ENCODE measurements at regions not wholly inside any gene's neighbourhood (a gene's known extent, or its start where the extent isn't known, plus 50 kb on each side); places are given as distances from the start of the nearest gene placed in this dataset.

GRCh38 chr10:57262892-57263291 lies 901.8 kb upstream of the ZWINT start:
- peaks cover 0 to 3% of the 10 kb centered on the region in 2 experiments for H3K9me3 ChIP-seq (ENCODE audit: control insufficient read depth in 1 of 2, insufficient read depth in 1 of 2, low read length in 2 of 2)
- no peak overlapping the region for H3K27ac ChIP-seq (ENCODE audit: low read depth in 1 of 2, low read length in 2 of 2)
- no peak for TF ChIP-seq CTCF (IDR thresholded peaks at IDR 0.05)
- H3K36me3 ChIP-seq (ENCODE audit: insufficient read depth, low read length): no peaks in the 10 kb centered on the region
- Mint-ChIP-seq H3K4me1 (ENCODE audit: low read depth) (no peaks in the 10 kb centered on the region), H3K27me3 (no peaks in the 10 kb centered on the region), H3K36me3 (ENCODE audit: low read depth) (no peaks in the 10 kb centered on the region), H3K27ac (no peak overlapping the region), H3K4me3 (no peak overlapping the region), H3K9me3 (peaks cover 3% of the 10 kb centered on the region)
- ATAC-seq (ENCODE audit: poor library complexity): no peak
- no peak overlapping the region for H3K4me3 ChIP-seq (ENCODE audit: low read length)
- ChIA-PET CTCF (no interaction called here), POLR2A (no interaction called here)
- DNase-seq: no peak
- intact Hi-C loops (cut with DNase I, micrococcal nuclease): no loop called here
- H3K27me3 ChIP-seq (ENCODE audit: control insufficient read depth in 1 of 2, insufficient read depth in 2 of 2, low read length in 2 of 2): no peaks in the 10 kb centered on the region
- H3K4me1 ChIP-seq (ENCODE audit: insufficient read depth, low read length): no peaks in the 10 kb centered on the region

GRCh38 chr10:57260175-57260574 lies 899.1 kb upstream of the ZWINT start:
- no peaks in the 10 kb centered on the region for H3K4me1 ChIP-seq (ENCODE audit: insufficient read depth, low read length)
- Mint-ChIP-seq H3K27ac (no peak overlapping the region), H3K4me3 (no peak overlapping the region), H3K36me3 (ENCODE audit: low read depth) (no peaks in the 10 kb centered on the region), H3K4me1 (ENCODE audit: low read depth) (no peaks in the 10 kb centered on the region), H3K9me3 (peaks cover 6% of the 10 kb centered on the region), H3K27me3 (no peaks in the 10 kb centered on the region)
- peaks cover 0 to 3% of the 10 kb centered on the region in 2 experiments for H3K9me3 ChIP-seq (ENCODE audit: control insufficient read depth in 1 of 2, insufficient read depth in 1 of 2, low read length in 2 of 2)
- no peak overlapping the region for H3K27ac ChIP-seq (ENCODE audit: low read depth in 1 of 2, low read length in 2 of 2)
- H3K27me3 ChIP-seq (ENCODE audit: control insufficient read depth in 1 of 2, insufficient read depth in 2 of 2, low read length in 2 of 2): no peaks in the 10 kb centered on the region
- CTCF ChIA-PET: interaction anchor here (1.4 kb wide), 1 partner anchor 17 kb away, joined by 3 read pairs; no protein-coding TSS in a partner anchor
- no peak for TF ChIP-seq CTCF (IDR thresholded peaks at IDR 0.05)
- H3K36me3 ChIP-seq (ENCODE audit: insufficient read depth, low read length): no peaks in the 10 kb centered on the region
- DNase-seq: no peak
- ATAC-seq (ENCODE audit: poor library complexity): no peak
- no peak overlapping the region for H3K4me3 ChIP-seq (ENCODE audit: low read length)
- POLR2A ChIA-PET: no interaction called here
- intact Hi-C loops (cut with DNase I, micrococcal nuclease): no loop called here

- no peak overlapping the region for H3K4me3 Mint-ChIP-seq
- H3K36me3 Mint-ChIP-seq (ENCODE audit: low read depth): no peaks in the 10 kb centered on the region
- ChIA-PET POLR2A (no interaction called here), CTCF (no interaction called here)
- DNase-seq (peak in 1 of 14 experiments; percentile 8), ATAC-seq (ENCODE audit: poor library complexity) (no peak)
- no peak for TF ChIP-seq CTCF (IDR thresholded peaks at IDR 0.05)
- H3K9me3 Mint-ChIP-seq: no peaks in the 10 kb centered on the region
- no peaks in the 10 kb centered on the region for H3K27me3 Mint-ChIP-seq
- no peaks in the 10 kb centered on the region for H3K27me3 ChIP-seq (ENCODE audit: control insufficient read depth in 1 of 2, insufficient read depth in 2 of 2, low read length in 2 of 2)
- no peaks in the 10 kb centered on the region for H3K4me1 Mint-ChIP-seq (ENCODE audit: low read depth)
- no peaks in the 10 kb centered on the region for H3K36me3 ChIP-seq (ENCODE audit: insufficient read depth, low read length)
- no peak overlapping the region for H3K27ac ChIP-seq (ENCODE audit: low read depth in 1 of 2, low read length in 2 of 2)
- peaks cover 0 to 13% of the 10 kb centered on the region in 2 experiments for H3K9me3 ChIP-seq (ENCODE audit: control insufficient read depth in 1 of 2, insufficient read depth in 1 of 2, low read length in 2 of 2)
- intact Hi-C loops (cut with DNase I, micrococcal nuclease): no loop called here
- no peaks in the 10 kb centered on the region for H3K4me1 ChIP-seq (ENCODE audit: insufficient read depth, low read length)
- no peak overlapping the region for H3K4me3 ChIP-seq (ENCODE audit: low read length)
- no peak overlapping the region for H3K27ac Mint-ChIP-seq
Observed at GRCh38 chr10:57249615-57250281, 888.7 kb upstream of the ZWINT start.

All from CD4-positive, alpha-beta T cell (primary cell).